B cell (primary cell): ENCODE measurements at regions not wholly inside any gene's neighbourhood (a gene's known extent, or its start where the extent isn't known, plus 50 kb on each side); places are given as distances from the start of the nearest gene placed in this dataset.

ENCODE experiments used
- ATAC-seq: fragments of 200-7000 bp; cut with Tn5 transposase; one replicate; pipeline ENCODE4 v1.10.0; 2021; ENCODE audit warnings: low read depth, mild to moderate bottlenecking, moderate number of reproducible peaks, moderate library complexity
- CTCF ChIA-PET: fragments of 350-600 bp; sonication (Branson Sonifier 250); formaldehyde crosslinking; loops from one replicate; lab custom pipeline; 2021; ENCODE audit warnings: antibody characterized with exemption, inconsistent platforms; lab: Charles Lee
- POLR2A ChIA-PET: fragments of 350-600 bp; sonication (Branson Sonifier 250); formaldehyde crosslinking; loops from one replicate; lab custom pipeline; 2021; ENCODE audit warnings: antibody characterized with exemption; lab: Charles Lee
- DNase-seq: peaks from one replicate; pipeline ENCODE4 v3.0.0; 2013
- H2AFZ ChIP-seq: 2 replicates; pipeline ENCODE4 v1.6.1; 2012; ENCODE audit warnings: mild to moderate bottlenecking, low read depth, low read length; ENCODE audit not compliant: insufficient read depth, poor library complexity, severe bottlenecking
- H3K27ac ChIP-seq, 2 donors: 1 replicate in 1 of 2; 2 replicates in 1 of 2; pipeline ENCODE4 v1.5.1; 2012 to 2013; ENCODE audit warnings: low read length in 2 of 2, mild to moderate bottlenecking in 2 of 2, moderate library complexity in 1 of 2
- H3K27me3 ChIP-seq, 4 experiments: fragments of 200-600 bp in 1 of 4; sonication (generic) in 1 of 4; replicated peaks in 1 of 4; 1 replicate in 2 of 4; 2 replicates in 2 of 4; pipeline versions ENCODE4 v1.6.1 to v1.7.0; 2013 to 2016; ENCODE audit warnings: low read length in 3 of 4, mild to moderate bottlenecking in 2 of 4, mixed read lengths in 1 of 4, moderate library complexity in 1 of 4; ENCODE audit not compliant: insufficient read depth in 4 of 4, control insufficient read depth in 3 of 4; ENCODE audit errors: control extremely low read depth in 1 of 4
- H3K36me3 ChIP-seq, 2 experiments: replicated peaks in 1 of 2; 1 replicate in 1 of 2; 2 replicates in 1 of 2; pipeline versions ENCODE4 v1.6.1 to v1.7.1; 2013; ENCODE audit warnings: low read length in 1 of 2; ENCODE audit not compliant: insufficient read depth in 2 of 2, control insufficient read depth in 1 of 2; ENCODE audit errors: control extremely low read depth in 1 of 2, extremely low read depth in 1 of 2
- H3K4me1 ChIP-seq, 2 donors: fragments of 200-600 bp in 1 of 2; sonication (generic) in 1 of 2; 1 replicate in 1 of 2; 2 replicates in 1 of 2; pipeline versions ENCODE4 v1.5.1 to v1.6.1; 2013 to 2017; ENCODE audit warnings: low read length in 2 of 2; ENCODE audit not compliant: control insufficient read depth in 2 of 2, insufficient read depth in 2 of 2
- H3K4me2 ChIP-seq: replicated peaks from 2 replicates; pipeline ENCODE3; 2012; ENCODE audit warnings: mild to moderate bottlenecking, low read depth, low read length; ENCODE audit not compliant: poor library complexity, severe bottlenecking
- H3K4me3 ChIP-seq, 5 experiments: fragments of 200-600 bp in 1 of 5; sonication (generic) in 1 of 5; 1 replicate in 3 of 5; 2 replicates in 2 of 5; pipeline versions ENCODE4 v1.5.1 to v1.7.0; 2011 to 2016; ENCODE audit warnings: low read length in 4 of 5, mild to moderate bottlenecking in 4 of 5, low read depth in 2 of 5, control low read depth in 1 of 5, moderate library complexity in 1 of 5; ENCODE audit not compliant: insufficient read depth in 1 of 5; ENCODE audit errors: control extremely low read depth in 1 of 5, extremely low read depth in 1 of 5
- H3K79me2 ChIP-seq: fragments of 200-600 bp; sonication (generic); one replicate; pipeline ENCODE4 v1.6.0; 2016; ENCODE audit warnings: low read length; ENCODE audit not compliant: control insufficient read depth, insufficient read depth
- H3K9ac ChIP-seq: fragments of 200-600 bp; sonication (generic); 2 replicates; pipeline ENCODE4 v1.6.1; 2017; ENCODE audit warnings: mild to moderate bottlenecking, low read length, moderate library complexity
- H3K9me3 ChIP-seq, 3 donors: one replicate each; pipeline versions ENCODE4 v1.6.1 to v1.7.1; 2013; ENCODE audit warnings: low read length in 2 of 3; ENCODE audit not compliant: control insufficient read depth in 2 of 3, insufficient read depth in 1 of 3; ENCODE audit errors: control extremely low read depth in 1 of 3
- H4K20me1 ChIP-seq: 2 replicates; pipeline ENCODE4 v1.6.0; 2012; ENCODE audit warnings: mild to moderate bottlenecking, low read length; ENCODE audit not compliant: insufficient read depth, control insufficient read depth, poor library complexity, severe bottlenecking
- H3K27ac Mint-ChIP-seq: one replicate; pipeline ENCODE4 v1.8.0; 2021; ENCODE audit warnings: mixed read lengths
- H3K27me3 Mint-ChIP-seq: one replicate; pipeline ENCODE4 v1.8.0; 2021; ENCODE audit warnings: mixed read lengths
- H3K4me1 Mint-ChIP-seq: one replicate; pipeline ENCODE4 v1.8.0; 2021; ENCODE audit warnings: mixed read lengths
- H3K4me3 Mint-ChIP-seq: one replicate; pipeline ENCODE4 v1.8.0; 2021; ENCODE audit warnings: mixed read lengths
- H3K9me3 Mint-ChIP-seq: one replicate; pipeline ENCODE4 v1.8.0; 2022; ENCODE audit warnings: mixed read lengths; ENCODE audit not compliant: insufficient read depth
- EZH2 ChIP-seq: IDR thresholded peaks from 2 replicates; pipeline ENCODE4 v1.6.1; 2012; ENCODE audit warnings: borderline replicate concordance, low read depth, mild to moderate bottlenecking, moderate library complexity, low read length; ENCODE audit not compliant: insufficient read depth, poor library complexity, severe bottlenecking
- WGBS: methylation state at CpG from one replicate; pipeline ENCODE4 v1.1.5; 2013; ENCODE audit warnings: missing lambda C conversion rate; ENCODE audit not compliant: insufficient coverage; 5-methylcytosine and 5-hydroxymethylcytosine counted together
- intact Hi-C: fragments of 100-400 bp; cut with micrococcal nuclease; formaldehyde crosslinking; loops from one replicate; pipeline ENCODE4 v1.10.0; 2022
- TF ChIP-seq, protein P1 (sequence below): fragments of 200-600 bp; IDR thresholded peaks from one replicate; pipeline ENCODE4 v1.8.0; 2022; ENCODE audit warnings: antibody characterized with exemption, mild to moderate bottlenecking

- Mint-ChIP-seq H3K27ac (no peak overlapping the region), H3K4me3 (no peak overlapping the region), H3K9me3 (peaks cover 4% of the 10 kb centered on the region), H3K4me1 (no peaks in the 10 kb centered on the region), H3K27me3 (no peaks in the 10 kb centered on the region)
- Histone ChIP-seq H3K4me2 (no peak overlapping the region), H3K27me3 (no peaks in the 10 kb centered on the region), H3K27ac (no peak overlapping the region), H3K9me3 (peaks cover 0 to 38% (median 0%) of the 10 kb centered on the region in 3 donors), H3K4me1 (no peaks in the 10 kb centered on the region), H3K36me3 (no peaks in the 10 kb centered on the region), H3K9ac (no peak overlapping the region), H3K4me3 (no peak overlapping the region), H4K20me1 (no peaks in the 10 kb centered on the region), H2AFZ (no peak overlapping the region), H3K79me2 (no peaks in the 10 kb centered on the region)
- ChIA-PET POLR2A (no interaction called here), CTCF (no interaction called here)
- TF ChIP-seq, protein P1, sequence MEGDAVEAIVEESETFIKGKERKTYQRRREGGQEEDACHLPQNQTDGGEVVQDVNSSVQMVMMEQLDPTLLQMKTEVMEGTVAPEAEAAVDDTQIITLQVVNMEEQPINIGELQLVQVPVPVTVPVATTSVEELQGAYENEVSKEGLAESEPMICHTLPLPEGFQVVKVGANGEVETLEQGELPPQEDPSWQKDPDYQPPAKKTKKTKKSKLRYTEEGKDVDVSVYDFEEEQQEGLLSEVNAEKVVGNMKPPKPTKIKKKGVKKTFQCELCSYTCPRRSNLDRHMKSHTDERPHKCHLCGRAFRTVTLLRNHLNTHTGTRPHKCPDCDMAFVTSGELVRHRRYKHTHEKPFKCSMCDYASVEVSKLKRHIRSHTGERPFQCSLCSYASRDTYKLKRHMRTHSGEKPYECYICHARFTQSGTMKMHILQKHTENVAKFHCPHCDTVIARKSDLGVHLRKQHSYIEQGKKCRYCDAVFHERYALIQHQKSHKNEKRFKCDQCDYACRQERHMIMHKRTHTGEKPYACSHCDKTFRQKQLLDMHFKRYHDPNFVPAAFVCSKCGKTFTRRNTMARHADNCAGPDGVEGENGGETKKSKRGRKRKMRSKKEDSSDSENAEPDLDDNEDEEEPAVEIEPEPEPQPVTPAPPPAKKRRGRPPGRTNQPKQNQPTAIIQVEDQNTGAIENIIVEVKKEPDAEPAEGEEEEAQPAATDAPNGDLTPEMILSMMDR = no peak
- TF ChIP-seq EZH2 = no peak
- 91% methylated on average over 3 of the region's 5 CpGs for WGBS
- no peak for ATAC-seq
- intact Hi-C loops = no loop called here
- DNase-seq = no peak
Observed at GRCh38 chr19:29056535-29056934, 156.4 kb downstream of the UQCRFS1 start.

GRCh38 chr19:29054886-29055675 lies 157.9 kb downstream of the UQCRFS1 start:
- no peak overlapping the region for H3K4me3 ChIP-seq
- no peak for TF ChIP-seq EZH2
- TF ChIP-seq, protein P1 = no peak
- no peaks in the 10 kb centered on the region for H3K27me3 Mint-ChIP-seq
- H3K9me3 Mint-ChIP-seq = peaks cover 4% of the 10 kb centered on the region
- H3K9ac ChIP-seq = no peak overlapping the region
- H3K36me3 ChIP-seq = no peaks in the 10 kb centered on the region
- intact Hi-C loops = no loop called here
- H3K27ac Mint-ChIP-seq = no peak overlapping the region
- H3K79me2 ChIP-seq = no peaks in the 10 kb centered on the region
- WGBS = 78% methylated on average over 9 of the region's 10 CpGs
- ChIA-PET POLR2A (no interaction called here), CTCF (no interaction called here)
- no peak overlapping the region for H3K4me2 ChIP-seq
- H3K9me3 ChIP-seq = peaks cover 0 to 32% (median 0%) of the 10 kb centered on the region in 3 donors
- ATAC-seq (no peak), DNase-seq (no peak)
- no peak overlapping the region for H2AFZ ChIP-seq
- no peaks in the 10 kb centered on the region for H3K4me1 ChIP-seq
- H3K27ac ChIP-seq = no peak overlapping the region
- H3K27me3 ChIP-seq = no peaks in the 10 kb centered on the region
- no peaks in the 10 kb centered on the region for H4K20me1 ChIP-seq
- no peaks in the 10 kb centered on the region for H3K4me1 Mint-ChIP-seq
- H3K4me3 Mint-ChIP-seq = no peak overlapping the region
